ENCODE measurements at regions not wholly inside any gene's neighbourhood (a gene's known extent, or its start where the extent isn't known, plus 50 kb on each side); places are given as distances from the start of the nearest gene placed in this dataset.

DNA sequence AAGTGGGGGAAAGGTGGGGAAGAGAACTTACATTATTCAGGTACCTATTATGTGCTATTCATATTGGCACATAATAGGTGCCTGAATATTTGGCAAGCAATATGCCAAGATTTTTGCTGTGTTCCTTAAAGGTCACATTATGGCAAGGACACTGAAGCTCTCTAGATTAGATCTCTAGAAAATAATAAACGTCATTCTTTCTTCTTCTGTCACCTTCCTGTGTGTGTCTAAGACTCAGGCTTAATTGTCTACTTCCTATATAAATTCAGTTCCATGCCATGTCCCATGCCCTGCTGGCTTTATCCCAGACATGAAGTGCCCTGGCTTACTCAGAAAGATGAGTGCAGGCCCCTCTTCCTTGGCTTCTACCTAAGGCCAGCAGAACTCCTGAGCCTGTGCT is 191.1 kb upstream of the CTAGE1 start:
- ChIA-PET CTCF (ENCODE audit: partially characterized antibody) (no interaction called here), POLR2A (ENCODE audit: partially characterized antibody) (no interaction called here)
- H3K27ac ChIP-seq (ENCODE audit: low read depth, low read length) = no peak overlapping the region
- no peaks in the 10 kb centered on the region for H3K27me3 ChIP-seq (ENCODE audit: insufficient read depth, low read length)
- no peak overlapping the region for H3K4me3 ChIP-seq (ENCODE audit: low read length in 2 of 2)
- Mint-ChIP-seq H3K27me3 (peaks cover 0 to 5% of the 10 kb centered on the region in 2 donors), H3K9me3 (peaks cover 0 to 5% (median 0%) of the 10 kb centered on the region in 8 donors), H3K36me3 (no peaks in the 10 kb centered on the region), H3K4me3 (no peak overlapping the region), H3K27ac (no peak overlapping the region), H3K4me1 (no peaks in the 10 kb centered on the region)
- intact Hi-C loops (cut with micrococcal nuclease) = no loop called here
- H3K36me3 ChIP-seq (ENCODE audit: insufficient read depth, low read length) = no peaks in the 10 kb centered on the region
- DNase-seq = no peak
- no peaks in the 10 kb centered on the region for H3K4me1 ChIP-seq (ENCODE audit: insufficient read depth, low read length)
- no peaks in the 10 kb centered on the region for H3K9me3 ChIP-seq (ENCODE audit: control insufficient read depth in 1 of 2, low read length in 2 of 2)

DNA sequence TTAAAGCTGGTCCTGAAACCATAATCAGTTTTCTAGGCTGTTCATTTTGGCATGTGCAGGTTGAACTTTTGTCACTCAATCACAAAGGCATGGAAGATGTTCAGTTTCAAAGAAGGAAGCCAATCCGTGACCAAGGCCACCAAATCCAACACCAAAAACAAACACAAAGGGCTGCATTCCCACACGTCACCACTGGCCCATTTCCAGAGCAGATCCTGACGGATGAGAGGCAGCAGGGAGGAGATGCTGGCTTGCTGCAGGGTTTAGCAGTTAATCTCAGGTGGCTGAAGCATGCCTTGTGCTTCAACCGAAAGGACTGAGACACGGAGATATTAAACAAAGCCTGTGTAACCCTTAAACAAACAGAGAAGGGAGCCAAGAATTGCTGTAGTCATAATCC is 191.9 kb upstream of the CTAGE1 start:
- Histone ChIP-seq H3K27me3 (ENCODE audit: insufficient read depth, low read length) (no peaks in the 10 kb centered on the region), H3K4me1 (ENCODE audit: insufficient read depth, low read length) (no peaks in the 10 kb centered on the region), H3K9me3 (ENCODE audit: control insufficient read depth in 1 of 2, low read length in 2 of 2) (no peaks in the 10 kb centered on the region), H3K27ac (ENCODE audit: low read depth, low read length) (no peak overlapping the region), H3K36me3 (ENCODE audit: insufficient read depth, low read length) (no peaks in the 10 kb centered on the region), H3K4me3 (ENCODE audit: low read length in 2 of 2) (no peak overlapping the region)
- Mint-ChIP-seq H3K4me3 (no peak overlapping the region), H3K4me1 (no peaks in the 10 kb centered on the region), H3K27me3 (peaks cover 0 to 5% of the 10 kb centered on the region in 2 donors), H3K36me3 (no peaks in the 10 kb centered on the region), H3K9me3 (peaks cover 0 to 5% (median 0%) of the 10 kb centered on the region in 8 donors), H3K27ac (no peak overlapping the region)
- intact Hi-C loops (cut with micrococcal nuclease) = no loop called here
- DNase-seq = no peak
- POLR2A ChIA-PET (ENCODE audit: partially characterized antibody) = no interaction called here
- CTCF ChIA-PET (ENCODE audit: partially characterized antibody) = no interaction called here

DNA sequence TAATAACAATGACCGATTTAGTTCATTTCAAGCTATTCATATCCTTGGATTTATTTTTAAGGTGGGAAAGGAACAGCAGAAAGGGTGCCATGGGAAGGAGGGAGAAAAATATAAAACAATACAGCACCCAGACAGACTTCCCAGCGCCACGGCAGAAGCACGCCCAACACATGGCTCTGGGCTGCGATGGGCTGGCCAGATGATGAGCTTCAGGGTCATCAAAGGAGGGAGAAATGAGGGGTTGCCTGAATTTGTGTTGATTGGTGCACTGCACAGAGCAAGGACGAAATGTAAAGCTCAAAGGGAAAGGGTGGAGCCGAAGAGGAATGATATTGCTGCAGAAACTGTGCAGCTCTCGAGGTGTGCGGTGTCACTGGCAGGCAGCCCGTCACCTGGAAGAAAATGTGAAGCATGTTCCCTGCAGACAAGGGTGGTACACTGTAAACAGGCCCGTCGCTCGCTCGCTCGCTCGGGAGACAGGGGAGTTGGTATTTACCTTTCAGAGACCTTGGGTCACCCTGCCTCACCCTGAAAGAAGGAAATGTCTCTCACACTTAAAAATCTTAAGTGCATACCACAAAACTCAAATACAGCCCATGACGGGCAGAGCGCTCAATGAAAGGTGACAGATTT is 195.5 kb upstream of the CTAGE1 start:
- Histone ChIP-seq H3K9me3 (ENCODE audit: control insufficient read depth in 1 of 2, low read length in 2 of 2) (no peaks in the 10 kb centered on the region), H3K36me3 (ENCODE audit: insufficient read depth, low read length) (no peaks in the 10 kb centered on the region), H3K4me1 (ENCODE audit: insufficient read depth, low read length) (no peaks in the 10 kb centered on the region), H3K4me3 (ENCODE audit: low read length in 2 of 2) (no peak overlapping the region), H3K27me3 (ENCODE audit: insufficient read depth, low read length) (no peaks in the 10 kb centered on the region), H3K27ac (ENCODE audit: low read depth, low read length) (no peak overlapping the region)
- peaks cover 0 to 3% of the 10 kb centered on the region in 2 donors for H3K27me3 Mint-ChIP-seq
- no peak for DNase-seq
- peaks cover 0 to 9% (median 0%) of the 10 kb centered on the region in 8 donors for H3K9me3 Mint-ChIP-seq
- POLR2A ChIA-PET (ENCODE audit: partially characterized antibody) = no interaction called here
- no peak overlapping the region for H3K4me3 Mint-ChIP-seq
- no peak overlapping the region for H3K27ac Mint-ChIP-seq
- H3K4me1 Mint-ChIP-seq = no peaks in the 10 kb centered on the region
- no peaks in the 10 kb centered on the region for H3K36me3 Mint-ChIP-seq
- intact Hi-C loops (cut with micrococcal nuclease) = no loop called here
- CTCF ChIA-PET (ENCODE audit: partially characterized antibody) = no interaction called here

DNA sequence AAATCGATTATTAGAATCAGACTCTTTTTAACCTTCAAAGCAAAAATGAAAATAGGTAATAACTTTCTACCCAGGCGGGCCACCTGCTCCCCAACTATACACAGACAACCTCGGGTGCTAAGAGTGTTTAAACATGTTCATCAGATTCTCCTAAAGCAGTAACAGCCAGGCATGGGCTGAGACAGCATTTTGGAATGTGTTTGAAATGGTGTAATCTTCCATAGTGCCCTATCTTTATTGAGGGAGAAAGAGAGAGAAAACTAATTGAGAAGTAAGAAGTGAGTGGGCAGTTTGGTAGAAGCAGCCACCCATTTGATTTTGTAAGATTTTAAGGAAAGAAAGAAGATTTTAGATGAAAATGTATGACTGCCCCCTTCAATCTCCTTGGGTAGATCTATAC is 196.1 kb upstream of the CTAGE1 start:
- Histone ChIP-seq H3K27ac (ENCODE audit: low read depth, low read length) (no peak overlapping the region), H3K36me3 (ENCODE audit: insufficient read depth, low read length) (no peaks in the 10 kb centered on the region), H3K9me3 (ENCODE audit: control insufficient read depth in 1 of 2, low read length in 2 of 2) (no peaks in the 10 kb centered on the region), H3K4me3 (ENCODE audit: low read length in 2 of 2) (no peak overlapping the region), H3K27me3 (ENCODE audit: insufficient read depth, low read length) (no peaks in the 10 kb centered on the region), H3K4me1 (ENCODE audit: insufficient read depth, low read length) (no peaks in the 10 kb centered on the region)
- Mint-ChIP-seq H3K4me1 (no peaks in the 10 kb centered on the region), H3K4me3 (no peak overlapping the region), H3K36me3 (no peaks in the 10 kb centered on the region), H3K27ac (no peak overlapping the region), H3K9me3 (peaks cover 0 to 10% (median 0%) of the 10 kb centered on the region in 8 donors), H3K27me3 (peaks cover 0 to 3% of the 10 kb centered on the region in 2 donors)
- ChIA-PET CTCF (ENCODE audit: partially characterized antibody) (no interaction called here), POLR2A (ENCODE audit: partially characterized antibody) (no interaction called here)
- intact Hi-C loops (cut with micrococcal nuclease) = no loop called here
- no peak for DNase-seq

DNA sequence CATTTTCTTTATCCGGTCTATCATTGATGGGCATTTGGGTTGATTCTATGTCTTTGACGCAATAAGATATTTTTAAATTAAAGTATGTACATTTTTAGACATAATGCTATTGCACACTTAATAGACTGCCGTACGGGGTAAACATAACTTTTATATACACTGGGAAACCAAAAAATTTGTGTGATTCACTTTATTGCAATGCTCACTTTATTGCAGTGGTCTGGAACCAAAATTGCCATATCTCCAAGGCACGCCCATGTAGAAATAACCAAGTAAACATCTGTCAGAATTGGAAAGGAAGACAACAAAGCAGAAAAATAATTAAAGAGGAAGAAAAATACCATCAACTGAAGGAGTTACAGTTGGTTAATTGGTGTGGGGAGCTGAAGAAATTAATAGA is 205.8 kb upstream of the CTAGE1 start:
- H3K27ac ChIP-seq (ENCODE audit: low read depth, low read length) = no peak overlapping the region
- Mint-ChIP-seq H3K27me3 (no peaks in the 10 kb centered on the region), H3K36me3 (no peaks in the 10 kb centered on the region), H3K9me3 (peaks cover 0 to 33% (median 8%) of the 10 kb centered on the region in 8 donors), H3K4me1 (no peaks in the 10 kb centered on the region), H3K4me3 (no peak overlapping the region), H3K27ac (no peak overlapping the region)
- CTCF ChIA-PET (ENCODE audit: partially characterized antibody) = no interaction called here
- no peaks in the 10 kb centered on the region for H3K4me1 ChIP-seq (ENCODE audit: insufficient read depth, low read length)
- no peaks in the 10 kb centered on the region for H3K36me3 ChIP-seq (ENCODE audit: insufficient read depth, low read length)
- POLR2A ChIA-PET (ENCODE audit: partially characterized antibody) = no interaction called here
- no peak overlapping the region for H3K4me3 ChIP-seq (ENCODE audit: low read length in 2 of 2)
- H3K27me3 ChIP-seq (ENCODE audit: insufficient read depth, low read length) = no peaks in the 10 kb centered on the region
- intact Hi-C loops (cut with micrococcal nuclease) = no loop called here
- no peaks in the 10 kb centered on the region for H3K9me3 ChIP-seq (ENCODE audit: control insufficient read depth in 1 of 2, low read length in 2 of 2)
- no peak for DNase-seq

DNA sequence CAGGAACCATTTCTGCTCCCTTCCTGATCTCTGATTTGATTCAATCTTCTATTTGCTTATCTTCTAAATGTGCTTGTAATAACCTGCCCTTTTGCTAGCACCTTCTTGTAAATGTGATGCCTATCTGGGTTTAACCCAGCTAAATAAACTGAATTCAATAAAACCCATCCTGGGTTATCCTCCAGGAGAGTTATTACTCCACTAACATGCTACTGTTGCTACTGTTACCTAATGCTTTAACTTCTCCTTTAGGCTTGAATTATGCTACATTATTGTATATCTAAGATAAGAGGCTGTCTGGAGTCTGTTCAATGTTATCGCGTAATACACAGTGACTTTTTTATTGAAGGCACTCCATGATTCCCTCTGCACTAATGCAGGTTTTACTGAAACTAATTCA is 206.5 kb upstream of the CTAGE1 start:
- POLR2A ChIA-PET (ENCODE audit: partially characterized antibody) = no interaction called here
- no peak overlapping the region for H3K27ac Mint-ChIP-seq
- intact Hi-C loops (cut with micrococcal nuclease) = no loop called here
- H3K4me3 Mint-ChIP-seq = no peak overlapping the region
- H3K27ac ChIP-seq (ENCODE audit: low read depth, low read length) = no peak overlapping the region
- H3K27me3 ChIP-seq (ENCODE audit: insufficient read depth, low read length) = no peaks in the 10 kb centered on the region
- H3K27me3 Mint-ChIP-seq = no peaks in the 10 kb centered on the region
- CTCF ChIA-PET (ENCODE audit: partially characterized antibody) = no interaction called here
- peaks cover 0 to 33% (median 7%) of the 10 kb centered on the region in 8 donors for H3K9me3 Mint-ChIP-seq
- no peaks in the 10 kb centered on the region for H3K4me1 Mint-ChIP-seq
- DNase-seq = no peak
- no peak overlapping the region for H3K4me3 ChIP-seq (ENCODE audit: low read length in 2 of 2)
- H3K36me3 ChIP-seq (ENCODE audit: insufficient read depth, low read length) = no peaks in the 10 kb centered on the region
- no peaks in the 10 kb centered on the region for H3K4me1 ChIP-seq (ENCODE audit: insufficient read depth, low read length)
- H3K9me3 ChIP-seq (ENCODE audit: control insufficient read depth in 1 of 2, low read length in 2 of 2) = no peaks in the 10 kb centered on the region
- no peaks in the 10 kb centered on the region for H3K36me3 Mint-ChIP-seq

DNA sequence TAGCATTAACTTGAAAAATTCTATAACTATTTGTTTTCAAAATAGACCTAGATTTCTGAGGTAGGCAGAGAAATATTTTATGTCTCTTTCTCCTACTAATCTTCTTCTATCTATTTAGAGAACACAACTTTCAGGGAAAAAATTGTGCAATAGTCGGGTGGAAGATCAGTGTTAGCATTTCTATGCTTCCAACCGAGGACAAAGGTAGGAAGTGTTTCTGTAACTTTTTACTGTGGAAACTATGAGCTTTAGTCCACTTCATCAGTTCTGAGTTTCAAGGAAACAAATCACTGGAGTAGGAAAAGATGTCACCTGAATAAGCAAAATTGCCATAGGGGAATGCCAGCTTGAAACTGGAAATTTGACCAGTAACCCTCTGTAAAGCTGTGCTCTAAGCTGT is 207.7 kb upstream of the CTAGE1 start:
- Mint-ChIP-seq H3K4me1 (no peaks in the 10 kb centered on the region), H3K27me3 (no peaks in the 10 kb centered on the region), H3K9me3 (peaks cover 0 to 30% (median 7%) of the 10 kb centered on the region in 8 donors), H3K4me3 (no peak overlapping the region), H3K27ac (no peak overlapping the region), H3K36me3 (no peaks in the 10 kb centered on the region)
- intact Hi-C loops (cut with micrococcal nuclease) = no loop called here
- ChIA-PET POLR2A (ENCODE audit: partially characterized antibody) (no interaction called here), CTCF (ENCODE audit: partially characterized antibody) (no interaction called here)
- Histone ChIP-seq H3K4me1 (ENCODE audit: insufficient read depth, low read length) (no peaks in the 10 kb centered on the region), H3K4me3 (ENCODE audit: low read length in 2 of 2) (no peak overlapping the region), H3K9me3 (ENCODE audit: control insufficient read depth in 1 of 2, low read length in 2 of 2) (no peaks in the 10 kb centered on the region), H3K27ac (ENCODE audit: low read depth, low read length) (no peak overlapping the region), H3K27me3 (ENCODE audit: insufficient read depth, low read length) (no peaks in the 10 kb centered on the region), H3K36me3 (ENCODE audit: insufficient read depth, low read length) (no peaks in the 10 kb centered on the region)
- no peak for DNase-seq

DNA sequence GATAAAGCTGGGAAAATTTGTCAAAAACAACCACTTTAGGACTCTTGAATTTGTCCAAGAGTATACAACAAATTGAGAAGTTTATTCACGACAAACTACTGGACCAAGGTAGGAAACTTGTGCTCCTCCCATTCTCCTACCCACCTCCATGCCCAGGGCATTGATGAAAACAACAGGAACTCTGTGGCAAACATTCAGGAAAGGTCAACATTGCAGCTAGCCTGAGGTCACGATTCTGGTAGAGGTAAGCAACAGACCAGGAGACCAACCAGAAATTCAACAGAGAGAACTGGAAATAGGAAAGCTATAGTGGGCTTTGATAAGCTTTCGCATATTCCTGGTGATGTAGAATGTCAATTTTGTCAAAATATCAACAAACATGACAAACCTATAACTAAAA is 209.1 kb upstream of the CTAGE1 start:
- ChIA-PET POLR2A (ENCODE audit: partially characterized antibody) (no interaction called here), CTCF (ENCODE audit: partially characterized antibody) (no interaction called here)
- intact Hi-C loops (cut with micrococcal nuclease) = no loop called here
- no peaks in the 10 kb centered on the region for H3K4me1 Mint-ChIP-seq
- no peak overlapping the region for H3K27ac Mint-ChIP-seq
- H3K9me3 Mint-ChIP-seq = peaks cover 0 to 17% (median 4%) of the 10 kb centered on the region in 8 donors
- Histone ChIP-seq H3K4me3 (ENCODE audit: low read length in 2 of 2) (no peak overlapping the region), H3K27ac (ENCODE audit: low read depth, low read length) (no peak overlapping the region), H3K36me3 (ENCODE audit: insufficient read depth, low read length) (no peaks in the 10 kb centered on the region), H3K4me1 (ENCODE audit: insufficient read depth, low read length) (no peaks in the 10 kb centered on the region), H3K27me3 (ENCODE audit: insufficient read depth, low read length) (no peaks in the 10 kb centered on the region), H3K9me3 (ENCODE audit: control insufficient read depth in 1 of 2, low read length in 2 of 2) (no peaks in the 10 kb centered on the region)
- no peaks in the 10 kb centered on the region for H3K36me3 Mint-ChIP-seq
- no peak for DNase-seq
- no peaks in the 10 kb centered on the region for H3K27me3 Mint-ChIP-seq
- H3K4me3 Mint-ChIP-seq = no peak overlapping the region

Measured in CD4-positive, alpha-beta memory T cell (primary cell).